ENCODE measurements at regions not wholly inside any gene's neighbourhood (a gene's known extent, or its start where the extent isn't known, plus 50 kb on each side); places are given as distances from the start of the nearest gene placed in this dataset.

- TF ChIP-seq CTCF (optimal IDR thresholded peaks at IDR 0.05 in 1 of 3, IDR thresholded peaks at IDR 0.05 in 1 of 3, conservative IDR thresholded peaks at IDR 0.05 in 1 of 3; ENCODE audit: extremely low read depth in 1 of 3, insufficient read depth in 2 of 3, low read length in 3 of 3) (no peak), EZH2 (IDR thresholded peaks at IDR 0.05; ENCODE audit: low read length) (no peak)
Observed at GRCh38 chr1:213688655-213689054, 299.1 kb upstream of the PROX1 start.
